SK-N-SH treated with all-trans-retinoic acid at 6 μM for 48 hours (cell line): ENCODE measurements at regions not wholly inside any gene's neighbourhood (a gene's known extent, or its start where the extent isn't known, plus 50 kb on each side); places are given as distances from the start of the nearest gene placed in this dataset.

ENCODE experiments used
- ARNTL ChIP-seq: fragments of 450-650 bp; formaldehyde crosslinking; IDR thresholded peaks from 2 replicates; pipeline ENCODE4 v1.5.0; 2020; ENCODE audit warnings: low read depth, mild to moderate bottlenecking, moderate library complexity, borderline replicate concordance
- CSRNP3 ChIP-seq: fragments of 250-450 bp; sonication (Bioruptor Pico); IDR thresholded peaks from 2 replicates; pipeline ENCODE4 v1.5.1; 2021; ENCODE audit warnings: mild to moderate bottlenecking, moderate library complexity
- ESRRG ChIP-seq: fragments of 250-450 bp; sonication (Bioruptor Pico); IDR thresholded peaks from 2 replicates; pipeline ENCODE4 v1.6.1; 2021; ENCODE audit warnings: mild to moderate bottlenecking
- PATZ1 ChIP-seq: fragments of 250-450 bp; sonication (Bioruptor Pico); IDR thresholded peaks from 2 replicates; pipeline ENCODE4 v1.8.0; 2020; ENCODE audit warnings: mild to moderate bottlenecking, moderate library complexity, borderline replicate concordance
- RARB ChIP-seq: fragments of 250-450 bp; sonication (Bioruptor Pico); IDR thresholded peaks from 2 replicates; pipeline ENCODE4 v1.8.0; 2021; ENCODE audit warnings: mild to moderate bottlenecking, moderate library complexity
- SNAI2 ChIP-seq: fragments of 250-450 bp; sonication (Bioruptor Pico); IDR thresholded peaks from 2 replicates; pipeline ENCODE4 v1.5.0; 2020; ENCODE audit warnings: mild to moderate bottlenecking, moderate library complexity
- TCF4 ChIP-seq: fragments of 250-450 bp; sonication (Bioruptor Pico); IDR thresholded peaks from 2 replicates; pipeline ENCODE4 v1.8.0; 2021; ENCODE audit warnings: mild to moderate bottlenecking, moderate library complexity, borderline replicate concordance
- ZFP3 ChIP-seq: fragments of 250-450 bp; sonication (Bioruptor Pico); IDR thresholded peaks from 2 replicates; pipeline ENCODE4 v1.5.0; 2020; ENCODE audit warnings: mild to moderate bottlenecking, moderate library complexity
- ZFP30 ChIP-seq: fragments of 450-650 bp; formaldehyde crosslinking; IDR thresholded peaks from 2 replicates; pipeline ENCODE4 v1.5.0; 2022; ENCODE audit warnings: mild to moderate bottlenecking, moderate library complexity
- ZNF70 ChIP-seq: fragments of 450-650 bp; formaldehyde crosslinking; IDR thresholded peaks from 2 replicates; pipeline ENCODE4 v1.5.0; 2020; ENCODE audit warnings: mild to moderate bottlenecking, moderate library complexity
- TF ChIP-seq, protein P1 (sequence below): fragments of 250-450 bp; sonication (Bioruptor Pico); IDR thresholded peaks from 2 replicates; pipeline ENCODE4 v1.5.1; 2020; ENCODE audit warnings: low read depth, mild to moderate bottlenecking, moderate library complexity
- TF ChIP-seq, protein P2 (sequence below): fragments of 250-450 bp; sonication (Bioruptor Pico); IDR thresholded peaks from 2 replicates; pipeline ENCODE4 v1.8.0; 2021; ENCODE audit warnings: low read depth, mild to moderate bottlenecking, moderate library complexity, borderline replicate concordance

DNA sequence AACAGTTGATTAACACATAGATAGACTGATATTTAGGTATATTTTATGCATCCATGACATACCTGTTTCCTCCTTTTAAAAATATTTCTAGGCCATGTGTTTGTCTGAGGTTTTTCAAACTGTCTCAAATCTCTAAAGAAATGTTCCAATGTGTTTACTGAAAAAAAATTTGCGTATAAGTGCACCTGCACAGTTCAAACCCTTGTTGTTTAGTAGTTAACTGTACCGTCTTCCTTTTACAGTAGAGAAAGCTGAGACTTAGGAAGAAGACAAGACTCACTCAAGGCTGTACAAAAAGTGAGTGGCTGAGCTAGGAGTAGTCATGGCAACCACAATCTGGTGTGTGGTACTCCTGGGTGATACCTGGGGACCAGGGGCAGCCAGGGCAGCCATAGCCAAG, 934.6 kb downstream of the VRK1 start:
- no peak for TF ChIP-seq PATZ1 (CRISPR knock-in tag)
- TF ChIP-seq, protein P1, sequence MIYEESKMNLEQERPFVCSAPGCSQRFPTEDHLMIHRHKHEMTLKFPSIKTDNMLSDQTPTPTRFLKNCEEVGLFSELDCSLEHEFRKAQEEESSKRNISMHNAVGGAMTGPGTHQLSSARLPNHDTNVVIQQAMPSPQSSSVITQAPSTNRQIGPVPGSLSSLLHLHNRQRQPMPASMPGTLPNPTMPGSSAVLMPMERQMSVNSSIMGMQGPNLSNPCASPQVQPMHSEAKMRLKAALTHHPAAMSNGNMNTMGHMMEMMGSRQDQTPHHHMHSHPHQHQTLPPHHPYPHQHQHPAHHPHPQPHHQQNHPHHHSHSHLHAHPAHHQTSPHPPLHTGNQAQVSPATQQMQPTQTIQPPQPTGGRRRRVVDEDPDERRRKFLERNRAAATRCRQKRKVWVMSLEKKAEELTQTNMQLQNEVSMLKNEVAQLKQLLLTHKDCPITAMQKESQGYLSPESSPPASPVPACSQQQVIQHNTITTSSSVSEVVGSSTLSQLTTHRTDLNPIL (CRISPR knock-in tag) = no peak
- no peak for TF ChIP-seq ZFP3 (CRISPR knock-in tag)
- TF ChIP-seq ZFP30 (CRISPR knock-in tag) = no peak
- TF ChIP-seq ARNTL (CRISPR knock-in tag) = no peak
- TF ChIP-seq RARB (CRISPR knock-in tag) = no peak
- no peak for TF ChIP-seq ZNF70 (CRISPR knock-in tag)
- TF ChIP-seq, protein P2, sequence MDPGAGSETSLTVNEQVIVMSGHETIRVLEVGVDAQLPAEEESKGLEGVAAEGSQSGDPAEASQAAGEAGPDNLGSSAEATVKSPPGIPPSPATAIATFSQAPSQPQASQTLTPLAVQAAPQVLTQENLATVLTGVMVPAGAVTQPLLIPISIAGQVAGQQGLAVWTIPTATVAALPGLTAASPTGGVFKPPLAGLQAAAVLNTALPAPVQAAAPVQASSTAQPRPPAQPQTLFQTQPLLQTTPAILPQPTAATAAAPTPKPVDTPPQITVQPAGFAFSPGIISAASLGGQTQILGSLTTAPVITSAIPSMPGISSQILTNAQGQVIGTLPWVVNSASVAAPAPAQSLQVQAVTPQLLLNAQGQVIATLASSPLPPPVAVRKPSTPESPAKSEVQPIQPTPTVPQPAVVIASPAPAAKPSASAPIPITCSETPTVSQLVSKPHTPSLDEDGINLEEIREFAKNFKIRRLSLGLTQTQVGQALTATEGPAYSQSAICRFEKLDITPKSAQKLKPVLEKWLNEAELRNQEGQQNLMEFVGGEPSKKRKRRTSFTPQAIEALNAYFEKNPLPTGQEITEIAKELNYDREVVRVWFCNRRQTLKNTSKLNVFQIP = no peak
- TF ChIP-seq CSRNP3 (CRISPR knock-in tag) = no peak
- TF ChIP-seq ESRRG (CRISPR knock-in tag) = no peak
- no peak for TF ChIP-seq SNAI2 (CRISPR knock-in tag)
- no peak for TF ChIP-seq TCF4 (CRISPR knock-in tag)
